ENCODE measurements at regions not wholly inside any gene's neighbourhood (a gene's known extent, or its start where the extent isn't known, plus 50 kb on each side); places are given as distances from the start of the nearest gene placed in this dataset.

GRCh38 chr6:91569071-91569470 lies 982.2 kb upstream of the MAP3K7 start:
- TF ChIP-seq CTCF (IDR thresholded peaks at IDR 0.05; ENCODE audit: insufficient read depth in 1 of 2, low read depth in 1 of 2, low read length in 1 of 2, severe bottlenecking in 1 of 2, unreplicated experiment in 1 of 2) = no peak

GRCh38 chr6:91566467-91566866 lies 979.6 kb upstream of the MAP3K7 start:
- ChIA-PET POLR2A (no interaction called here), CTCF (no interaction called here)
- Histone ChIP-seq H3K9me3 (no peaks in the 10 kb centered on the region), H3K27me3 (replicated peaks; ENCODE audit: control insufficient read depth, insufficient read depth, low read length) (no peaks in the 10 kb centered on the region), H3K4me3 (ENCODE audit: low read depth, low read length) (no peak overlapping the region), H3K36me3 (ENCODE audit: control insufficient read depth, insufficient read depth, low read length) (no peaks in the 10 kb centered on the region), H3K4me1 (no peaks in the 10 kb centered on the region; the same call in 1 of the 2 replicates)
- no TSS peak for BruUV-seq (replicated peaks)
- H3K27ac Mint-ChIP-seq (ENCODE audit: unreplicated experiment) = no peak overlapping the region
- no peak for TF ChIP-seq CTCF (IDR thresholded peaks at IDR 0.05; ENCODE audit: insufficient read depth in 1 of 2, low read depth in 1 of 2, low read length in 1 of 2, severe bottlenecking in 1 of 2, unreplicated experiment in 1 of 2)
- H3K36me3 Mint-ChIP-seq (ENCODE audit: insufficient read depth, unreplicated experiment) = no peaks in the 10 kb centered on the region
- H3K4me1 Mint-ChIP-seq (ENCODE audit: low read depth, unreplicated experiment) = no peaks in the 10 kb centered on the region
- H3K4me3 Mint-ChIP-seq (ENCODE audit: unreplicated experiment) = no peak overlapping the region
- intact Hi-C loops (cut with micrococcal nuclease; ENCODE audit: unreplicated experiment) = no loop called here
- H3K27me3 Mint-ChIP-seq (ENCODE audit: insufficient read depth, unreplicated experiment) = peaks cover 3% of the 10 kb centered on the region
- peaks cover 17% of the 10 kb centered on the region for H3K9me3 Mint-ChIP-seq (ENCODE audit: unreplicated experiment)
- no peak for DNase-seq

More at GRCh38 chr6:91569071-91569470, 982.2 kb upstream of the MAP3K7 start:
- ChIA-PET POLR2A (no interaction called here), CTCF (no interaction called here)
- Histone ChIP-seq H3K27me3 (replicated peaks; ENCODE audit: control insufficient read depth, insufficient read depth, low read length) (no peaks in the 10 kb centered on the region), H3K4me3 (ENCODE audit: low read depth, low read length) (no peak overlapping the region), H3K4me1 (no peaks in the 10 kb centered on the region; the same call in 1 of the 2 replicates), H3K9me3 (no peaks in the 10 kb centered on the region), H3K36me3 (ENCODE audit: control insufficient read depth, insufficient read depth, low read length) (no peaks in the 10 kb centered on the region)
- Mint-ChIP-seq H3K27ac (ENCODE audit: unreplicated experiment) (no peak overlapping the region), H3K36me3 (ENCODE audit: insufficient read depth, unreplicated experiment) (no peaks in the 10 kb centered on the region), H3K4me1 (ENCODE audit: low read depth, unreplicated experiment) (no peaks in the 10 kb centered on the region), H3K9me3 (ENCODE audit: unreplicated experiment) (peaks cover 10% of the 10 kb centered on the region), H3K4me3 (ENCODE audit: unreplicated experiment) (no peak overlapping the region), H3K27me3 (ENCODE audit: insufficient read depth, unreplicated experiment) (no peaks in the 10 kb centered on the region)
- intact Hi-C loops (cut with micrococcal nuclease; ENCODE audit: unreplicated experiment) = no loop called here
- no TSS peak for BruUV-seq (replicated peaks)
- DNase-seq = no peak

GRCh38 chr6:91565207-91565606 lies 978.3 kb upstream of the MAP3K7 start:
- DNase-seq = no peak
- Mint-ChIP-seq H3K4me3 (ENCODE audit: unreplicated experiment) (no peak overlapping the region), H3K4me1 (ENCODE audit: low read depth, unreplicated experiment) (no peaks in the 10 kb centered on the region), H3K36me3 (ENCODE audit: insufficient read depth, unreplicated experiment) (no peaks in the 10 kb centered on the region), H3K27me3 (ENCODE audit: insufficient read depth, unreplicated experiment) (peaks cover 3% of the 10 kb centered on the region), H3K27ac (ENCODE audit: unreplicated experiment) (no peak overlapping the region), H3K9me3 (ENCODE audit: unreplicated experiment) (peaks cover 17% of the 10 kb centered on the region)
- ChIA-PET CTCF (no interaction called here), POLR2A (no interaction called here)
- Histone ChIP-seq H3K4me3 (ENCODE audit: low read depth, low read length) (no peak overlapping the region), H3K4me1 (no peaks in the 10 kb centered on the region; the same call in 1 of the 2 replicates), H3K27me3 (replicated peaks; ENCODE audit: control insufficient read depth, insufficient read depth, low read length) (no peaks in the 10 kb centered on the region), H3K36me3 (ENCODE audit: control insufficient read depth, insufficient read depth, low read length) (no peaks in the 10 kb centered on the region), H3K9me3 (no peaks in the 10 kb centered on the region)
- BruUV-seq (replicated peaks) = no TSS peak
- no peak for TF ChIP-seq CTCF (IDR thresholded peaks at IDR 0.05; ENCODE audit: insufficient read depth in 1 of 2, low read depth in 1 of 2, low read length in 1 of 2, severe bottlenecking in 1 of 2, unreplicated experiment in 1 of 2)
- intact Hi-C loops (cut with micrococcal nuclease; ENCODE audit: unreplicated experiment) = no loop called here

All from Caco-2 (cell line).